HG03469 (cell line): ENCODE measurements at regions not wholly inside any gene's neighbourhood (a gene's known extent, or its start where the extent isn't known, plus 50 kb on each side); places are given as distances from the start of the nearest gene placed in this dataset.
"Not testable (repeated sequence)": the region's sequence is repeated elsewhere in the genome, so short reads cannot be mapped to it uniquely, and the experiment has no call there.

ENCODE experiments used
- ATAC-seq: cut with Tn5 transposase; IDR thresholded peaks from one replicate; pipeline ENCODE4 v1.9.1; 2021; ENCODE audit warnings: mild to moderate bottlenecking, moderate library complexity, moderate number of reproducible peaks; ENCODE audit not compliant: unreplicated experiment

GRCh38 chr2:126038861-126039260 is 617.1 kb upstream of the GYPC start:
- ATAC-seq, result no peak

GRCh38 chr2:126041391-126042047 is 614.4 kb upstream of the GYPC start:
- ATAC-seq, result no peak

- ATAC-seq, result no peak
Measured at GRCh38 chr2:126042089-126042488, 613.9 kb upstream of the GYPC start.

- ATAC-seq, result no peak
Measured at GRCh38 chr2:126048719-126049118, 607.2 kb upstream of the GYPC start.

- no peak for ATAC-seq
Measured at GRCh38 chr2:126049461-126049860, 606.5 kb upstream of the GYPC start.

- ATAC-seq, result no peak
Measured at GRCh38 chr2:126050991-126051736, 604.8 kb upstream of the GYPC start.

- ATAC-seq, result not testable (repeated sequence)
Measured at GRCh38 chr2:126051737-126052240, 604.2 kb upstream of the GYPC start.

GRCh38 chr2:126059379-126059778 is 596.6 kb upstream of the GYPC start:
- no peak for ATAC-seq

- no peak for ATAC-seq
Measured at GRCh38 chr2:126085011-126085795, 570.8 kb upstream of the GYPC start.

GRCh38 chr2:126100962-126101361 is 555.0 kb upstream of the GYPC start:
- ATAC-seq, result no peak

- no peak for ATAC-seq
Measured at GRCh38 chr2:126106006-126106405, 550.0 kb upstream of the GYPC start.

GRCh38 chr2:126107883-126108282 is 548.1 kb upstream of the GYPC start:
- no peak for ATAC-seq

- ATAC-seq, result no peak
Measured at GRCh38 chr2:126115975-126116374, 540.0 kb upstream of the GYPC start.

- no peak for ATAC-seq
Measured at GRCh38 chr2:126117886-126118285, 538.1 kb upstream of the GYPC start.

GRCh38 chr2:126145752-126146151 is 510.2 kb upstream of the GYPC start:
- no peak for ATAC-seq

- ATAC-seq, result no peak
Measured at GRCh38 chr2:126154256-126154785, 501.6 kb upstream of the GYPC start.

GRCh38 chr2:126160950-126161349 is 495.0 kb upstream of the GYPC start:
- not testable (repeated sequence) for ATAC-seq

- no peak for ATAC-seq
Measured at GRCh38 chr2:126172631-126173184, 483.2 kb upstream of the GYPC start.

- ATAC-seq, result no peak
Measured at GRCh38 chr2:126175222-126175621, 480.7 kb upstream of the GYPC start.

- no peak for ATAC-seq
Measured at GRCh38 chr2:126177479-126177878, 478.5 kb upstream of the GYPC start.

- no peak for ATAC-seq
Measured at GRCh38 chr2:126187668-126188067, 468.3 kb upstream of the GYPC start.
